NOMO-1 treated with DMSO at 0.1 percent for 48 hours (cell line): ENCODE measurements at regions not wholly inside any gene's neighbourhood (a gene's known extent, or its start where the extent isn't known, plus 50 kb on each side); places are given as distances from the start of the nearest gene placed in this dataset.
A peak's percentile ranks its signal among the peaks of the same experiment; 100 is the strongest.

ENCODE experiments used
- DNase-seq: peaks from one replicate; lab custom pipeline; 2025; ENCODE audit not compliant: unreplicated experiment; lab: John Stamatoyannopoulos, UW

DNA sequence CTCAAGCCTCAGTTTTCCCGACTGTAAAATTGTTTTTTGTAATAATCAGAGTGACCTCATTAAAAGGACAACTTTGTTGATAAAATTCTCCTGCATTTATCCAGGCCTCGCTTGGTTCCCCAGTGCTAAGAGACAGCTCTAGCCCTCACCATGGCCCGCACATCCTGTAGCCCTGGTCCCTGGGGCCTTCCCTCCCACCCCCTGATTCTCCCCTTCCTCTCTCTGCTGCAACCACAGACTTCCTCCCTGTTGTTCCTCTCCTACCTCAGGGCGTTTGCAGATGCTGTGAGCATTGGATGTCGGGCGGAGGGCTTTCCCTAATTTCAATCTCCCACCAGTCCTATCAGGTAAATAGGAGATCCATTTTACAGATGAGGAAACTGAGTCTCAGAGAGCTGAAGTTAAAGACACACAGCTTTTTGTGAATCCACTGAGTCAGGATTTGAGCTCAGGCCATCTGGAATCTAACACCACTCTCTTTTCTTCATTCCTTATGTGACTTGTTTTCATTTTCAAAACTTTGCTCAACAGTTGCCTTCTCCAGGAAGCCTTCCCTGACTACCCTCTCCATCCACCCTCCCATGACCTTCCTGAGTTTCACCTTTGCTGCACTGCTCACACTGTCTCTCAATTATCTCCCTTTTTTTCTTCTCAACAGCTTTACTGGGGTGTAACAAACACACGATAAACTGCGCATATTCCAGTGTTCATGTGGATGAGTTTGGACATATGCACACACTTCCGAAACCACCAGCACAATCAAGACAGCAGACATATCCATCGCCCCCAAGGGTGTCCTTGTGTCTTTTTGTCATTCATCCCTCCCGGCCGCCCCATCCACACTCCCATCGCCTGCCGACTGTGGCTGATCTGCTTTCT is 107.1 kb downstream of the CEBPB start:
- DNase-seq: no peak

DNA sequence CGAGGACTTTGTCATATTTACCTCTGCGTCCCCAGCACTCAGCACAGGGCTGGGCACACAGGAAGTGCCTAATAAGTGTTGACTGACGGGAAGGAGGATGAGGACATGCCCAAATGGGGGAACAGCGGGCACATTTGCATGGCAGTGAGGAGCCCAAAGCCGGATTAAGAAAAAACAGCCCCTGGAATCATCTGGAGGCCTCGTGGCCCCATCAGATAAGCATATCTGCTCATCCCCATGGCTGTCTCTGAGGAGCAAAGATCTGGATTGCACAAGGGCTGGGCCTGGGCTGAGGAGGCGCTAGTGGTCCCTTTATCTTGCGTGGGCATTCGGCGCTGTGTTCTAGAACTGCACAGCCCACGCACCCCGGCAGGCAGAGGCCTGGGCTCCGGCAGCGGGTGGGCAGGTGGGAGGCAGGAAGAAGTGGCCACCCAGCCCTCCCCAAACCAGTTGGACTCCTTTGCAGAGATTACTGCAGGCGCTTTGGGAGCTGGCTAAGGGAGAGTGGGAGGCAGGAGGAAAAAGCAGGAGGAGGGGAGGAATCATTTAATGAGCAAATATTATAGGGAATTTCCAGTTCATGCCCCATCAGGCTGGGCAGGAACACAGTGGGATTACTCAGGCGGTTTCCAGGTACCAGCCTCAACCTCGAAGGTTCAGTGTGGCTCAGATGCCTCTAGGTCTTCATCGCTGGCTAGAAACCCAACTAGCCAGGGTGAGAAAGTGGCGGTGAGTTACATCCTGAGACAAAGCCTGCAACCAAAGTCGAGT is 108.1 kb downstream of the CEBPB start:
- no peak for DNase-seq

DNA sequence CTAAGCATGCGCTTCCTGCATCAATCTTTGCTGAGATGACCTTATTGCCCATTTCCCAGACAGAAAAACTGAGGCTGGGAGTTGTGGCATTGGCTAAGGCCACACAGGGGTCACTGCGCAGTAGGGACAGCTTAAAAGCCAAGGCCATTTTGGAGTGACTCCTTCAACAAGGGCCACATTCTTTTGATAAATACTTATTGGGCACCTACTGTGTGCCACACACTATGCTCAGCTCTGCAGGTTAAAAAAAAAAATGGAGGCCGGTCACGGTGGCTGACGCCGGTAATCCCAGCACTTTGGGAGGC is 108.6 kb downstream of the CEBPB start:
- DNase-seq: no peak

DNA sequence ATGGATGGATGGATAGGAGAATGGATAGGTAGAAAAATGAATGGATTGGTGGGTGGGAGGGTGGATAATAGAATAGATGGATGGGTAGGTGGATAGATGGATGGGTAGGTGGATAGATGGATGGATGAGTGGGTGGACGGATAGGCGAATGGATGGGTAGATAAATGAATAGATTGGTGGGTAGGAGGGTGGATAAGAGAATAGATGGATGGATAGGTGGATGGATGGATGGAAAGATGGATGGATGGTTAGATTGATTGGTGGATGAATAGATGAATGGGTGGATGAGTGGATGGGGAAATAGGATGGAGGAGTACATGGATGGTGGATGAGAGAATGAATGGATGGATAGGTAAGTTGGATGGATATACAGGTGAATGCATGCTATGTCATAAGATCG is 110.5 kb downstream of the CEBPB start:
- no peak for DNase-seq

DNA sequence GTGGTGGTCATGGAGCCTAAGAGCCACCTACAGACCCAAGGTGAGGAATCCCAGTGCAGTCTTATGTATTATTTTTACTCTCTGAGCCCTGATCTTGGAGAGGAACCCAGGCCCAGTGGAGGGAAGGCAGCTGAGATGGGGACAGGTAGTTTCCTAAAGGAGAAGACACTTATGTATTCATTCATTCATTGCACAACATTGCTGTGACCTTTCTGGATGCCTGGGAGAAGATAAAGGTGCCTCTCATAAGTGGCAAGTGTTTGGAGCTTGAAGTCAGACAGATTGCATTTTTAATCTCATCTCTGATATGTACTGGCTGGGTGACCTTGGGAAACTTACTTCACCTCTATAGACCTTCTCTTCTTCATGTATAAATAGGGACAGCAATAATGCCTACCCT is 111.1 kb downstream of the CEBPB start:
- no peak for DNase-seq

DNA sequence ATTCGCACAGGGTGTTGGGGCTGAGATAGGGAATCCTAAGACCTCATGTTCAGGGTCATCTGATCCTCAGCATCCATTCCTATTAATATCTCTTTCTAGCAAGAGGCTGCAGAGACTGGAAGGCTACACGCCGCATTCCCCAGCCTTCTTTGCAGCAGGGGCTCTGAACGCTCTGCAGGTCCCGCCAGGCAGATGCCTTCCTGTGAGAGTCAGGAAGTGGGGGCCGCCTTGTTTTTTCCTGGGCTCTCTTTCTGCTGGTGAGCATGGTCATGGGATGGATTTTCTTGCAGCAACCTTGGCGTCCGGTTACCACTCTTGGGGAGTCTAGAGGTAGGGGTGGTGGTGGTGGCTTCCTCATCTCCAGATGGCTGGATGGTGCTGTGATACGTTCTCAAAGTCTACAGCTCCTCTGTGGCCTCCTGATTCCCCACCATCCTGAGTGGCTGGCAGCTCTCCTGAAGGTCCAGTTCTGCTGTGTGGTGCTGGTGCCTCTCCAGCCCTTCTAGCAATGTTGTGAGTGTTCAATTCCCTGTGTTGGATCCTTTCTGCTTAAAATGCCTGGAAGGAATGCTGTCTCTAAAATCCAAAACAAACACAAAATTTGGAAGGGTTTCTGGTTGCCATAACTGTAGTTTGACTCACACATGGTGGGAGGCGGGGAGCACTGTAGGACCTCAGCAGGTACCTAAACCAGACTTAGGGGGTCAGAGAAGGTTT is 111.9 kb downstream of the CEBPB start:
- no peak for DNase-seq

DNA sequence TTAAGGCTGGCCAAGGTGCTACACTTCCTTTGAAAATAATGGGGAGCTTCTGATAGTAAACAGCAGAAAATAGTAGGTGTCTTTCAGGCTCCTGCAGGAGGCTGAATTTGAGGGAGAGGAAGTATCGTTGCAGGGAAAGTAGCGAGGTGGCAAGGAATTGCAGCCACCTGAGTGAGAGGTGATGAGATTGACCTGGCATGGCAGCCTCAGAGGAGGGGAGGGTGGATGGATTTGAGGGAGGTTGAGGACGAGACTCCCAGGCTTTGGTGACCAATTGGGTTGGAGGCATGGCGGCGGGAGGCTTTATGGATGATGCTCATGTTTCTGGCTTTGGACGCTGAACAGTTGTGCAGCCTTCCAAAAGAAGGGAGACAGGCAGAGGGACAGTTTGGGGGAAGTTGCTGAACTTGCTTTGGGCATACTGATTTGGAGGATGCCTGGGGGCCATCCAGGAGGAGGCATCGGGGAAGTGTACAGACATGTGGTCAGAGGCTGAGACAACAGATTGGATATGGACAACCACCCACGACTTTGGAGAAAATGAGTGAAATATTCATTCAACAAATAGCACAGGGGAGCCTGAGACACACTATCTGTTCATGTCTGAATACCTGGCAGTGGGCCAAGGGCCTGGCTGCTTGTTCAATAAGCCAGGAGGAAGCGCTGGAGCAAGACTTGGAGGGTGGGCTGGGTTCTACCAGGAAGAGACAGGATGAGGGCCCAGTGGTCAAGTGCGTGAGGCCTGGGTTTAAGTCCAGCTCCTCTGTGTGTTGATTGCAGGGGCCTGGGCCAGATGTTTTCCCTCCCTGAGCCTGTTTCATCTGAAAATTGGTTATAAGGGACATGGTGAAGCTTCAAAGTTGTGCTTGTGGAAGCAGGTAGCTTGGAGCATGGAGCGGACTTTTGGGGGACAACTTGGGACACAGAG is 113.2 kb downstream of the CEBPB start:
- DNase-seq: no peak

DNA sequence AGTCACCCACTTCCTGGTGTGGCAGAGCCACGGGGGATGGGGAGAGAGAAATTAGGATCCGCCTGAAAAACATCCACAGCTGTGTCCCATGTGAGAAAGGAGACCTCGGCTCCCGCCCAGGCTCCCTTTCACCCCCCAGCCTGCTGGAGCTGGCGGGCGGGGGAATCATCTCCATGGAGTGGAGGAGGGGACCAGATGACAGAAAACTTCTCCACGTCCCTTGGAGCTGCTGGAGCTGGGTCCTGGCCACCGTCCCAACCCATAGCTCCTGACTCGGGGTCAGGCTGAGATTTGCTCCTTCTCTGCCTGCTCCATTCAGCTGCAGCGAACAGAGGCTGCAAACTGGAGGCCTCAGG is 113.8 kb downstream of the CEBPB start:
- DNase-seq: no peak

DNA sequence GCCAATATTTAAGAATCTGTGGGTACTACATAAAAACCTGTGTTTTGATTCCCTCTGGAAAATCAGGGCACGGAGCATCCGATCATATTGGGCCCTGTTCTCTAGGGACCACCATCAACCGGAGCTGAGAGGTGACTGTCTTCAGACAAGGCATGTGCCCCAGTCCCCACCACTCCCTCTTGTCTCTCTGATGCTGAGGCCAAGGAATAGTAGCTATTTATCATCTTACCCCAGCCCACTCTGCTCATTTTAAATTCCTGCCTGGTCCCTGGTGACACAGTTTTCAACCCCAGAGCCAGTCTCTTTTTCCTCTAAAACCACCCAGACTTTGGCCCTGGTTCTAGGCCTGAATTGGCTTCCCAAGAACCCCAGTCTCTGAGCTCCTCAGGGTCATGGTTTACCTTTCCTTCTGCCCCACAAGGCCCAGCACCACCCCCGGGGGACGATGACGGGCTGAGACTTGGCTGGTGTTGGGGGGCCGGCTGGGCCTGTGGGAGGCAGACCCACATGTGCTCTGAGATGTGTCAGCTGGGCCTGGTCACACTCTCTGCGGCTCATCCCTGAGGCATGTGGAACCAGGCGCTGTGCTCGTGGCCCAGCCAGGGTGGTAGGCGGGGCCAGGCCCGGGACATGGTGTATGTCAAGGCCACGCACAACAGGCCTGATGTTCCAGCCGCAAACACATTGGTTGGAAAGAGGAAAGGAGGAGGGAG is 114.4 kb downstream of the CEBPB start:
- no peak for DNase-seq

DNA sequence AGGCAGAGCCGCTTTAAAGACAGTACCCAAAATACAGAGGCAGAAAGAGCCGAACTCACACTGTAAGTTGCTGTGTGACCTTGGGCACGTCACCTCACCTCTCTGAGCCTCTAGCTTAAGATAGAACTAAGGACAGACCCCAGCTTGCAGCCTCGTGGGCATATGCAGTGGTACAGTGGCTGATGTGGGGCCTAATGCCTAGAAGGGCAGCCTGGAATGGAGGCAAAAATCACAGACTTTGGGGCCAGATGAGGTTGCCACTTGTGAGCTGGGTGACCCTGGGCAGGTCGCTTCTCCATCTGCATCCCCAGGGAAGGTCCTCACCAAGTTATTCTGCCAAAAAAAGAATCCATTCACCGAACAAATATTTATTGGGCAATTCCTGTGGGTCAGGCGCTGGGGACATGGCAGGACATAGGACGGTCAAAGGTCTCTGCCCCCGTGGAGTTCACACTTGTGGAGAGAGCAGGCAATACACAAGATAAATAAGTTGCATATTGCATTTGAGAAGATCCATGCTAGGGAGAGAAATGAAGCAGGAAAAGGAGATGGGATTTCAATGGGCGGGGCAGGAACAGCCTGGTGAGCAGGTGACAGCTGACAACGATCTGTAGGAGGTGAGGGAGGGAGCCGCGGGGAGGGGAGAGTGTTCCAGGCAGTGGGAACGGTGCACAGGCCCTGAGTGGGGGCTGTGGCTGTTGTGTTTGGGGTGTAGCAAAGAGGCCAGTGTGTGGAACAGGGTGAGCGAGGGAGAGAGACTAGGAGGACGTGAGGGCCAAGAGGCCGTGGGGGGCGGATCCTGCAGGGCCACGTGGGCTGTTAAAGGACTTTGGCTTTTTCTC is 115.2 kb downstream of the CEBPB start:
- DNase-seq: no peak

DNA sequence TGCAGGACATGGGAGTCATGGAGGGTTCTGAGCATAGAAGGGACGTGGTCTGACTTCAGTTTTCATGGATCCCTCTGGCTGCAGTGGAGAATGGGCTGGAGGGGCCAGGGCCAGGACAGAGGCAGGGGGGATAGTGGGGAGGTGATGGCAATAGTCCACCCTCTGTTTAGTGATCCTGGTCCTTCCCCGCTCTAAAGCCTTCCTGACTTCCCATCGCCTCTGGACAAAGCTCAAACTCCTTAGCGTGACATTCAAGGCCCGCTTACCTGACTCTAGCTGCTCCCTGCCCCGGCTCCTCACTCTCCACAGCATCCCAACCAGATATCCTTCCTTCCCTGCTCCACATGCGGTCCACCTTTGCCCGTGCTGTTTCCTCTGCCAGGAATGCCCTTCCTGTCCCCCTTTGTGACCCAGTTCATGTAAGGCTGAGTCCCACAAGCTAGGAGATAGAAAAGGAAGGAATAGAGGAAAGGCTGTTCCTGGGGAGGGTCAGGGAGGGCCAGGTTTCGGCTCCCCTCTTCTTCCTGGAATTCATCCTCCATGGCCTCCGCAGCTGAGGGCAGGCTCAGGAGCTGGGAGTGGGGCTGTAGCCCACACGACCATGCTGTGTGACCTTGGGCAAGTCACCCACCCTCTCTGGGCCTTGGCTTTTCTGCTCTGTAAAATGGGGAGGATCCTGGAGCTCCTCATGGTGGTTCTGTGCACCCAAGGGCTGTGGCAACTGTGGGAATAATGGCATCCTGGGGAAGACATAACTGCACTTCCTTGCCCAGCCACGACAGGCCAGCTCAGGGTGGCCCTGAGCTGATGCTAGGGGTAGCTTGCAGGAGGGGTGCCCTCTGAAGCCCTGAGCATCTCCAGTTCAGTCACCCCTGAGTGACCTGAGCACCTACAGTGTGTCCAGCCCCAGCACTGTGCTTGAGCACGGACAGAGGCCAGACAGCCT is 116.1 kb downstream of the CEBPB start:
- no peak for DNase-seq

DNA sequence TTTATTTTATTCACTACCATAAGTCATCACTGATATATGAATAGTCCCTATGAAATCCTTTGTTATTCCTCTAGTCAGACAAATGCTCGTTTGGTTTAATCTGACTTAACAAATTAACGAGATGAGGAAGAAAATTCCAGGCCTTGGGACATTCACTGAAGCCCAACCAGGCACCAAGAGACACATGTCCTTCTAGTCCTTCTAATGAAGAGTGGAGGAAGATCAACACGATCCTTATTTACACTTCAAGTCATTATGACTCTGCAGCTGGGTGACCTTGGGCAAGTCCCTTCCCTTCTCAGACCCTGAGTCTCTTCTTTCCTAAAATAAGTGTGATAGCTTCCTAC is 117.5 kb downstream of the CEBPB start:
- DNase-seq: no peak

DNA sequence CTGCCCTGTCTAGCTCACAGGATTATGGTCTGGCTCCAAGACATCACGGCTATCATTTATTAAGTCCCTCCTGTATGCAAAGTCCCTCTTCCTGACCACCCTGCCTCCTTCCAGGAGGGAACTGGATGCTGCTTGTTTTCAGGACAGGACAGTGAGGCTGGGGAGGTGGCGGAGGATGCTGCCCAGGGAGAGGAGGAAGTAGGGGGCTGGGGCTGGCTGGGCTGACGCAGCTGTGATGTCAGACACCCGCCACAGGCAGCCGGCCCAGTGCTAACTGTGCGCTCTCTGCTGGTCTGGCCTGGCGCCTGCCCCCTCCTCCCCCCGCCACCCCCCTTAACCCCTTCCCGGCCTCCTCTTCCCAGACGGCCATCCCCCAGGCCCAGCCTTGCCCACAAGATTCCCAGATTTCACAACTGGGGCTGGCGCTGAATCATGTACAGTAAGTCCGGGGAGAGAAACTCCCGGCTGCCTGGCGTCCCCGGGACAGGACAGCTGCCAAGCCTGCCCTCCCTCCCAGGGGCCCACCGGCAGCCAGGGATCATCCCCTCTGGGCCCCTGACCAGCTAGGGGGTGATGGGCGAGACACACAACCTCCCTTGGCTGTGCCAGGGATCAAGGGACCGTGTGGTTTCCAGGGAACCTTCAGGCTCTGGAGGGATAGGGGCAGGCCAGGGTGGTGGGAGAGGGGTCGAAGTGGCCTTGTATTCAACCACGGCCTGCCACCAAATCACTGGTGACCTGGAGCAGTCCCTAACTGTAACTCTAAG is 118.1 kb downstream of the CEBPB start:
- DNase-seq: peak; percentile 66

DNA sequence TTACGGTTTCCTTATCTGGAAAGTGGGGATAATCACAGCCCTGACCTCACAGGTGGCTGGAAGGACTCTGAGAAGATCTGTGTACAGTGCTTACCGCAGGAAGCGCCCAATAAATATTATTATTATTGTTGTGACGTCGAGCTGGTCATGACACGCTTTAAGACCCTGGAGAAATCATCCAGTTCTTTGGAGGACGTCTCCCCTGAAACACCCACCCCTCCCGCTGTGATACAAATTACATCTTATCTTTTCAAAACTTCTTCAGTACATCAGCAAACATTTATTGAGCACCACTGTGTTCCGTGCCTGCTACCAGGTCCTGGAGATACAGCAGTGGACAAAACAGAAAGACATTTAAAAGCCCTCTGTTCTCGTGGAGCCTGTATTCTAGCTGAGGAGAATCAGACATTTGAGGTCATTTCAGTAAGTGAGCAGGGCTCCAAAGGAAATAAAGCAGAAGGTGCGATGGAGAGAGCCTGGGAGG is 118.7 kb downstream of the CEBPB start:
- DNase-seq: no peak

DNA sequence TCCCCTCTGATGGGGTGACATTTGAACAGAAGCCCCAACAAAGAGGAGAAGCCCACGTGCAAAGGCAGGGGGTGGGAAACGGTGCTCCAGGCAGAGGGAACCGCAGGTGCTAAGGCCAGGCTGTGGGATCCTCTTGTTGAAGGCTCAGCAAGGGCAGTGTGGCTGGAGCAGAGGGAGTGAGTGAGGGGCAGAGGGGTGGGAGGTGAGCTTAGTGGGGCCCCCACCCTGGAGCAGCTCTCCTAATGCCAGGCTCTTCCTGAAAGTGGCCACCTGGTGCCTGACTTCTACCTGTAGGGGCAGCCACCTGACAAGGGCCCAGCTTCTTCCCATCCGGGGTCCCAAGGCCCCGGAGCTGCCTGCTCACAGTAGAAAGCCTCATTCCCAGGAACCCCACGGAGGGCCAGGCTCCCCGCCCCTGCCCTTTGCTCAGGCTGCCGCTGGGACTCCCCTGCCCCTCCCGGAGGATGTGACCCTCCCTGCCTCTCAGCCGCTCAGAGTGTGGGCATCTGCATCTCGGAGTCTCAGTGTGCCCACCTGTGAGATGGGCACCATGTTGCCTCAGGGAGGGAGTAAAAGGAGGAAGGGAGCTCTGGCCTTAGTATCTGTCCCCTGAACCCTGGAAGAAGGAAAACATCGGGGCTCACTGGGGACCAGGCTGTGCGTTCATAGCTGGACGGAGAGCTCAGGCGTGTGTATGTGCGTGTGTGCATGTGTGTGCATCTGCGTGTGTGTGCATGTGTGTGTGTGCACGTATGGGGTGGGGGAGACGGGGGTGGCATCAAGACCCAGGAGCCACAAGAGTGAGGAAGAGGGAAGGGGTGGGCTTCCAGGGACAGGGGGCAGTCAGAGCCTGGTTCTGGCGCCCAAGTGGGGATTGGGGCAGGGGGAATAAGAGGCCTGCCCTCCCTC is 119.4 kb downstream of the CEBPB start:
- no peak for DNase-seq

DNA sequence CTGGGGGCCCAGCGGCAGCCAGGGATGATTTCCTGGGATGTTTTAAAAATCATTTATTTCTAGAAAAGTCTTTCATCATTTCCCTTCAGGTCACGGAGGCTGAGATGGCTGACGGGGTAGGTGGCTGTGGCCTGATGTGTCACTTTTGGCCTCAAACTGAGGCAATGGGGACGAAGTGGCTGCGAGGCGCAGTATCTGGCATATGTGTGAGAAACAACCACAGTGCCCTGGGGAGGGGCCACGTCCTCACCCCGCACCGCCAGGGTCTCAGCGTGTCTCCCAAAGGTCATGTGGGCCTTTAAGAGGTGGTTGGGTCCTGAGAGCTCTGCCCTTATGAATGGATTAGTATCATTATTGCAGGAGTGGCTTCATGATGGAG is 120.0 kb downstream of the CEBPB start:
- DNase-seq: no peak
